Stomach (tissue), 8 donors: ENCODE measurements at regions not wholly inside any gene's neighbourhood (a gene's known extent, or its start where the extent isn't known, plus 50 kb on each side); places are given as distances from the start of the nearest gene placed in this dataset.

Experiments used
- DNase-seq, 2 donors: peaks; one replicate each; pipeline versions ENCODE4 v3.0.0 to v3.0.0-alpha.2; 2013 to 2019
- H3K27ac ChIP-seq, 5 donors: fragments of 200-600 bp in 4 of 5; sonication (generic) in 4 of 5; one replicate each; pipeline ENCODE4 v1.5.1; 2013 to 2019; ENCODE audit warnings: mild to moderate bottlenecking in 1 of 5, moderate library complexity in 1 of 5
- H3K27me3 ChIP-seq, 3 donors: fragments of 200-600 bp; sonication (generic); one replicate each; pipeline ENCODE4 v1.5.1; 2017 to 2019; ENCODE audit warnings: mixed run types in 1 of 3
- H3K36me3 ChIP-seq, 4 donors: fragments of 200-600 bp; sonication (generic); 1 replicate in 3 of 4; 2 replicates in 1 of 4; pipeline ENCODE4 v1.5.1; 2016 to 2019
- H3K4me1 ChIP-seq, 4 donors: fragments of 200-600 bp; sonication (generic); one replicate each; pipeline ENCODE4 v1.5.1; 2016 to 2019
- H3K4me3 ChIP-seq, 4 donors: fragments of 200-600 bp; sonication (generic) in 3 of 4; one replicate each; pipeline ENCODE4 v1.5.1; 2016 to 2019; ENCODE audit warnings: mild to moderate bottlenecking in 1 of 4
- H3K9me3 ChIP-seq, 4 donors: fragments of 200-600 bp; sonication (generic); one replicate each; pipeline ENCODE4 v1.5.1; 2016 to 2019
- EP300 ChIP-seq: sonication (generic); formaldehyde crosslinking; IDR thresholded peaks from one replicate; pipeline ENCODE4 v1.6.1; 2017; ENCODE audit warnings: antibody characterized with exemption
- POLR2A ChIP-seq, 4 donors: fragments of 450-650 bp; IDR thresholded peaks; one replicate each; pipeline ENCODE4 v1.6.1; 2016; ENCODE audit warnings: antibody characterized with exemption in 4 of 4, control low read depth in 2 of 4, mild to moderate bottlenecking in 1 of 4, moderate library complexity in 1 of 4
- POLR2AphosphoS5 ChIP-seq, 3 donors: sonication (generic); formaldehyde crosslinking; IDR thresholded peaks; one replicate each; pipeline ENCODE4 v1.6.1; 2016; ENCODE audit warnings: antibody characterized with exemption in 3 of 3
- WGBS, 5 donors: extraction: QIAGEN DNeasy Blood & Tissue Kit in 3 of 5; methylation state at CpG; one replicate each; pipeline versions ENCODE4 v1.1.5 to v1.1.7; 2013 to 2018; 5-methylcytosine and 5-hydroxymethylcytosine counted together
- intact Hi-C: fragments of 100-400 bp; cut with DNase I; formaldehyde crosslinking; loops from one replicate; pipeline ENCODE4 v1.15.1; 2023; ENCODE audit warnings: low total_unique reads
- TF ChIP-seq, protein P1 (sequence below), 7 experiments: fragments of 450-650 bp in 4 of 7; fragments of 200-600 bp in 3 of 7; sonication (generic) in 3 of 7; IDR thresholded peaks; one replicate each; pipeline ENCODE4 v1.5.1; 2016 to 2019; ENCODE audit warnings: antibody characterized with exemption in 7 of 7, control low read depth in 2 of 7, mild to moderate bottlenecking in 1 of 7
- donor health status: healthy with polysubstance abuse.
- donor health status: Bipolar disorder and iron deficiency.
- donor health status: healthy.

DNA sequence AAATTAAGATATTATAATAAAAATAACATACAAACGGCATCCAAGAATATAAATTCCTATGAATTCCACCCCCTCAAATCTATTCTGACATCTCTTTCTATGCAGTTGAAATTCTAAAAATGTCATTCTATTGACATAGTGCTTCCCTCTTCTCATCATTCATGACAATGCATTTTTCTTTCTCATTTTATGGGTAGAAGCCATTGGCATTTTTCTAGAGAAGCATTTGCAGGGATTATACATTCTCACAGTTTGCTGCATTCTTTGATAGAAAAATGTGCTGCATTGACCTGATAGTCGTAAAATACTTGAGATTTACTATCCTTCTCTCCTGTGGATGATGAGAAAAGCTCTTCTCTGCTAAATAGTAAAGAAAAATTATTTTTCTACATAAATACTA is 760.9 kb upstream of the ACO1 start:
- TF ChIP-seq POLR2AphosphoS5 (IDR thresholded peaks at IDR 0.05) (no peak), EP300 (no peak), POLR2A (IDR thresholded peaks at IDR 0.05) (no peak)
- TF ChIP-seq, protein P1, sequence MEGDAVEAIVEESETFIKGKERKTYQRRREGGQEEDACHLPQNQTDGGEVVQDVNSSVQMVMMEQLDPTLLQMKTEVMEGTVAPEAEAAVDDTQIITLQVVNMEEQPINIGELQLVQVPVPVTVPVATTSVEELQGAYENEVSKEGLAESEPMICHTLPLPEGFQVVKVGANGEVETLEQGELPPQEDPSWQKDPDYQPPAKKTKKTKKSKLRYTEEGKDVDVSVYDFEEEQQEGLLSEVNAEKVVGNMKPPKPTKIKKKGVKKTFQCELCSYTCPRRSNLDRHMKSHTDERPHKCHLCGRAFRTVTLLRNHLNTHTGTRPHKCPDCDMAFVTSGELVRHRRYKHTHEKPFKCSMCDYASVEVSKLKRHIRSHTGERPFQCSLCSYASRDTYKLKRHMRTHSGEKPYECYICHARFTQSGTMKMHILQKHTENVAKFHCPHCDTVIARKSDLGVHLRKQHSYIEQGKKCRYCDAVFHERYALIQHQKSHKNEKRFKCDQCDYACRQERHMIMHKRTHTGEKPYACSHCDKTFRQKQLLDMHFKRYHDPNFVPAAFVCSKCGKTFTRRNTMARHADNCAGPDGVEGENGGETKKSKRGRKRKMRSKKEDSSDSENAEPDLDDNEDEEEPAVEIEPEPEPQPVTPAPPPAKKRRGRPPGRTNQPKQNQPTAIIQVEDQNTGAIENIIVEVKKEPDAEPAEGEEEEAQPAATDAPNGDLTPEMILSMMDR (IDR thresholded peaks at IDR 0.05): no peak
- Histone ChIP-seq H3K9me3 (no peaks in the 10 kb centered on the region), H3K27me3 (no peaks in the 10 kb centered on the region), H3K4me1 (no peaks in the 10 kb centered on the region), H3K36me3 (no peaks in the 10 kb centered on the region), H3K4me3 (no peak overlapping the region), H3K27ac (no peak overlapping the region)
- no peak for DNase-seq
- intact Hi-C loops: no loop called here
- WGBS, 5 donors: 71 to 80% (median 73%) methylated on average over 2 of the region's 2 CpGs

DNA sequence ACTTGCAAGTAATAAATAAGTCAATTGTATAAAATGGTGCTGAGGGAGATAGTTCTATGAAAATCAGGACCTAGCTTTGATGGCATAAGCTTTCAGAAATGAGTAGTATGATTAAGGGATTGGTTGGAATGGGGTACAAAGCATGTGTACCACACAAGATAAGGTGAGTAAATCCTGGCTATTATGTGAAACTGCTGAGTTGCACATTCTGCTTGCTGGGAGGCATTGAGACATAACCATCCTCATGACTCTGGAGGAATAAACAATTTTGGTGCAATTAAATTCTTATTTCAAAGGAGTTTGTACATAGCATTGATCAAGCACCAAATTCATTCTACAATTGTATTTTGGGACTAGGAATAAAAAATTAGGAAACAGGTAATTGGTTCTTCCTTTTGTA is 755.2 kb upstream of the ACO1 start:
- DNase-seq: no peak
- intact Hi-C loops: no loop called here

DNA sequence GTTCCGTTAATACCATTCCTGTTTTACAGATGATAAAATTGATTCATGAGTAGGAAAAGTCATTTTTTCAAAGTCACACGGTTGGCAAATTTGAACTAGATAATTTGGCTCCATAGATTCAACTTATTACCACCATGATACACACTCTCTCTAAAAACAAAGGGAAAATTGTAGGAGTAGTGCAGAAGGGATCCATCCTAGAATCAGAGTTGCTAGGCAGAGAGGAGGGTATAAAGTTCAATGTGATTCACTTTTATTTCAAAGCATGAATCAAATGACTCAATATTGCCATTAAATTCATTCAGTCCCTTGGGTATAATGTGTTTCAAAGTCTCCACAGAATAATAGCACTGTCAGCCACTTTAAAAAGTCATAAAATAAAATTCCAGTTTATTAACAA is 747.2 kb upstream of the ACO1 start:
- Histone ChIP-seq H3K9me3 (no peaks in the 10 kb centered on the region), H3K4me1 (no peaks in the 10 kb centered on the region), H3K27me3 (no peaks in the 10 kb centered on the region), H3K27ac (no peak overlapping the region), H3K4me3 (no peak overlapping the region), H3K36me3 (no peaks in the 10 kb centered on the region)
- 55 to 64% (median 58%) methylated on average over 2 of the region's 2 CpGs for WGBS, 5 donors
- DNase-seq: no peak
- intact Hi-C loops: no loop called here
- TF ChIP-seq POLR2AphosphoS5 (IDR thresholded peaks at IDR 0.05): no peak
- TF ChIP-seq, protein P1 (IDR thresholded peaks at IDR 0.05): no peak
- TF ChIP-seq POLR2A (IDR thresholded peaks at IDR 0.05): no peak
- no peak for TF ChIP-seq EP300

More for the DNA sequence above, 755.2 kb upstream of the ACO1 start:
- H3K9me3 ChIP-seq: no peaks in the 10 kb centered on the region
- H3K27me3 ChIP-seq: no peaks in the 10 kb centered on the region
- no peak for TF ChIP-seq POLR2AphosphoS5 (IDR thresholded peaks at IDR 0.05)
- TF ChIP-seq, protein P1 (IDR thresholded peaks at IDR 0.05): no peak
- no peak for TF ChIP-seq EP300
- no peak for TF ChIP-seq POLR2A (IDR thresholded peaks at IDR 0.05)
- no peak overlapping the region for H3K4me3 ChIP-seq
- H3K4me1 ChIP-seq: no peaks in the 10 kb centered on the region
- H3K36me3 ChIP-seq: no peaks in the 10 kb centered on the region
- H3K27ac ChIP-seq: no peak overlapping the region

DNA sequence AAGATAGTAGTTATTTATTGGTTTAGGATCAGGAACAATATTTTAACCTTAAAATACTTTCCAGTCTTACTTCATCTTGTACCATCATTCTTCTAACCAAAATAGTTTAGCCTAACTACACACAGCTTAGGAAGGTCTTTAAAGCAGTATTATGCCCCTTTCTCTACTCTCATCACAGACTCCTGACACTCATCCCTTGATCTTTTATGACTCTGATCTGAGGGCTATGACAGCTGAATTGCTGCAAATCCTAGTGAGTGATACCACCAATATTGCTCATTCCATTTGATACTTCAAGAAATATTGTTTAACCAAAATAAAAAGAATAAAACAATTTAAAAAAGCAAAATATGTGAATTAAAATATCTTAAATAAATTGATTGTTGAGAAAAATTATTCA is 746.6 kb upstream of the ACO1 start:
- no peak for DNase-seq
- no peaks in the 10 kb centered on the region for H3K4me1 ChIP-seq
- no peak overlapping the region for H3K4me3 ChIP-seq
- TF ChIP-seq, protein P1 (IDR thresholded peaks at IDR 0.05): no peak
- TF ChIP-seq EP300 (no peak), POLR2A (IDR thresholded peaks at IDR 0.05) (no peak), POLR2AphosphoS5 (IDR thresholded peaks at IDR 0.05) (no peak)
- intact Hi-C loops: no loop called here
- no peaks in the 10 kb centered on the region for H3K27me3 ChIP-seq
- no peaks in the 10 kb centered on the region for H3K9me3 ChIP-seq
- no peak overlapping the region for H3K27ac ChIP-seq
- H3K36me3 ChIP-seq: no peaks in the 10 kb centered on the region
